H1 (cell line): ENCODE measurements at regions not wholly inside any gene's neighbourhood (a gene's known extent, or its start where the extent isn't known, plus 50 kb on each side); places are given as distances from the start of the nearest gene placed in this dataset.

Experiments
- CEBPB ChIP-seq: IDR thresholded peaks from 2 replicates; pipeline ENCODE4 v1.6.1; 2012; ENCODE audit warnings: low read depth, low read length
- E2F6 ChIP-seq: IDR thresholded peaks from 2 replicates; pipeline ENCODE4 v1.6.1; 2012; ENCODE audit warnings: inconsistent platforms
- POLR2A ChIP-seq, 2 experiments: IDR thresholded peaks; 1 replicate in 1 of 2; 2 replicates in 1 of 2; pipeline ENCODE4 v1.6.1; 2011; ENCODE audit warnings: low read depth in 2 of 2, low read length in 2 of 2, mild to moderate bottlenecking in 2 of 2; ENCODE audit errors: control extremely low read depth in 1 of 2
- POU5F1 ChIP-seq: IDR thresholded peaks from 2 replicates; pipeline ENCODE4 v1.6.1; 2011; ENCODE audit warnings: low read depth, mild to moderate bottlenecking, low read length, moderate library complexity

DNA sequence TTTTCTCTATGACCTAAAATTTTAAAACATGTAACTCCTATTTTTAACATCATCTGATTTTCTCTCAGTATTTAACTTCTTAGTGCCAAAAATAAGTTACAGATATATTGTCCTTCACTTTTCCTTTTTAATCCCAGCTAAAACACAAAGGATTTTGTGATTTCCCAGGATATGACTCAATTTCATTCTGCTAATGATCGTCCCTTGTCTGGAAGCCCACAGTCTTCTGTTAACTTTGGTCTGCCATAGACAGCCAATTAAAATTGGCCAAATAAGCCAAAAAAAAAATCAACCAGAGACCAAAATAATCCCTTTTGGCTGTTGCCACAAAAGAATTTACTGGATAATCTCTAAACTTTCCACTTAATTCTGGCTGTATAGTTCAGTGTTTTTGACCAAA lies 124.5 kb upstream of the FST start (continued):
- no peak for TF ChIP-seq CEBPB
- TF ChIP-seq POLR2A (IDR thresholded peaks at IDR 0.05; ENCODE audit: control extremely low read depth in 1 of 2, low read depth in 2 of 2, low read length in 2 of 2): no peak
- TF ChIP-seq POU5F1: no peak
- no peak for TF ChIP-seq E2F6
